ENCODE measurements at regions not wholly inside any gene's neighbourhood (a gene's known extent, or its start where the extent isn't known, plus 50 kb on each side); places are given as distances from the start of the nearest gene placed in this dataset.

DNA sequence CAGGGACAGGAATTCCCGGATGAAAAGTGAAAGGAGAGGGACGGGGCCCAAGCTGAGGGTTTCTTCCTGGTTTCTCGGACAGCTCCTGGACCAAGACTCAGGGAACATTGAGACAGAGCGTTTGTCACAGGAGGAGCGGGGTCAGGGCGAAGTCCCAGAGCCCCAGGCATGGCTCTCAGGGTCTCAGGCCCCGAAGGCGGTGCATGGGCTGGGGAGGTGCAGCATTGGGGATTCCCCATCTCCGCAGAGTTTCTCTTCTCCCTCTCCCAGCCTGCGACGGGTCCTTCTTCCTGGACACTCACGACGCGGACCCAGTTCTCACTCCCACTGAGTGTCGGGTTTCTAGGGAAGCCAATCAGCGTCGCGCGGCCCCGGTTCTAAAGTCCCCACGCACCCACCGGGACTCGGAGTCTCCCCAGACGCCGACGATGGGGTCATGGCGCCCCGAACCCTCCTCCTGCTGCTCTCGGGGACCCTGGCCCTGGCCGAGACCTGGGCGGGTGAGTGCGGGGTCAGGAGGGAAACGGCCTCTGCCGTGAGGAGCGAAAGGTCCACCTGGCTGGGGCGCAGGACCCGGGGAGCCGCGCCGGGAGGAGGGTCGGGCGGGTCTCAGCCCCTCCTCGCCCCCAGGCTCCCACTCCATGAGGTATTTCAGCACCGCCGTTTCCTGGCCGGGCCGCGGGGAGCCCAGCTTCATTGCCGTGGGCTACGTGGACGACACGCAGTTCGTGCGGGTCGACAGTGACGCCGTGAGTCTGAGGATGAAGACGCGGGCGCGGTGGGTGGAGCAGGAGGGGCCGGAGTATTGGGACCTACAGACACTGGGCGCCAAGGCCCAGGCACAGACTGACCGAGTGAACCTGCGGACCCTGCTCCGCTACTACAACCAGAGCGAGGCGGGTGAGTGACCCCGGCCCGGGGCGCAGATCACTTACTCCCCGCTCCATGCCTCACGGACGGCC is 54.6 kb upstream of the POLR1H start:
- TF ChIP-seq, protein P1, sequence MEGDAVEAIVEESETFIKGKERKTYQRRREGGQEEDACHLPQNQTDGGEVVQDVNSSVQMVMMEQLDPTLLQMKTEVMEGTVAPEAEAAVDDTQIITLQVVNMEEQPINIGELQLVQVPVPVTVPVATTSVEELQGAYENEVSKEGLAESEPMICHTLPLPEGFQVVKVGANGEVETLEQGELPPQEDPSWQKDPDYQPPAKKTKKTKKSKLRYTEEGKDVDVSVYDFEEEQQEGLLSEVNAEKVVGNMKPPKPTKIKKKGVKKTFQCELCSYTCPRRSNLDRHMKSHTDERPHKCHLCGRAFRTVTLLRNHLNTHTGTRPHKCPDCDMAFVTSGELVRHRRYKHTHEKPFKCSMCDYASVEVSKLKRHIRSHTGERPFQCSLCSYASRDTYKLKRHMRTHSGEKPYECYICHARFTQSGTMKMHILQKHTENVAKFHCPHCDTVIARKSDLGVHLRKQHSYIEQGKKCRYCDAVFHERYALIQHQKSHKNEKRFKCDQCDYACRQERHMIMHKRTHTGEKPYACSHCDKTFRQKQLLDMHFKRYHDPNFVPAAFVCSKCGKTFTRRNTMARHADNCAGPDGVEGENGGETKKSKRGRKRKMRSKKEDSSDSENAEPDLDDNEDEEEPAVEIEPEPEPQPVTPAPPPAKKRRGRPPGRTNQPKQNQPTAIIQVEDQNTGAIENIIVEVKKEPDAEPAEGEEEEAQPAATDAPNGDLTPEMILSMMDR (IDR thresholded peaks at IDR 0.05; ENCODE audit: insufficient read depth, low read length): no peak
- no peak for TF ChIP-seq REST (IDR thresholded peaks at IDR 0.05; ENCODE audit: insufficient replicate concordance, low read depth)
- TF ChIP-seq GABPA (IDR thresholded peaks at IDR 0.05; ENCODE audit: low read depth): no peak
- no peak for TF ChIP-seq POLR2AphosphoS5 (IDR thresholded peaks at IDR 0.05; ENCODE audit: low read depth)
- TF ChIP-seq SPI1 (IDR thresholded peaks at IDR 0.05; ENCODE audit: borderline replicate concordance, low read depth): no peak
